Fibroblast of lung (primary cell): ENCODE measurements at regions not wholly inside any gene's neighbourhood (a gene's known extent, or its start where the extent isn't known, plus 50 kb on each side); places are given as distances from the start of the nearest gene placed in this dataset.

Source experiments
- DNase-seq, 2 donors: peaks; one replicate each; pipeline versions ENCODE4 v3.0.0 to v3.0.0-alpha.2; 2010; ENCODE audit warnings: low read depth in 2 of 2
- H2AFZ ChIP-seq: 2 replicates; pipeline ENCODE4 v1.5.1; 2012; ENCODE audit warnings: low read length, control low read depth, inconsistent platforms
- H3K27ac ChIP-seq: 2 replicates; pipeline ENCODE4 v1.5.1; 2011; ENCODE audit warnings: low read length, control low read depth; ENCODE audit not compliant: insufficient read depth
- H3K27me3 ChIP-seq: 2 replicates; pipeline ENCODE4 v1.5.1; 2011; ENCODE audit warnings: mild to moderate bottlenecking, low read length; ENCODE audit not compliant: control insufficient read depth, insufficient read depth
- H3K36me3 ChIP-seq: 2 replicates; pipeline ENCODE4 v1.5.1; 2011; ENCODE audit warnings: low read length; ENCODE audit not compliant: control insufficient read depth, insufficient read depth
- H3K4me1 ChIP-seq: 2 replicates; pipeline ENCODE4 v1.5.1; 2011; ENCODE audit warnings: low read length; ENCODE audit not compliant: control insufficient read depth, insufficient read depth; ENCODE audit errors: extremely low read depth
- H3K4me2 ChIP-seq: 2 replicates; pipeline ENCODE4 v1.5.1; 2011; ENCODE audit warnings: low read length, control low read depth; ENCODE audit not compliant: insufficient read depth; ENCODE audit errors: extremely low read depth
- H3K4me3 ChIP-seq, 4 experiments: fragments of 200-600 bp in 1 of 4; sonication (generic) in 1 of 4; replicated peaks in 1 of 4; 2 replicates each; pipeline ENCODE4 v1.5.1; 2011 to 2016; ENCODE audit warnings: low read length in 4 of 4, low read depth in 3 of 4, mild to moderate bottlenecking in 3 of 4, control low read depth in 2 of 4, inconsistent platforms in 1 of 4, mixed read lengths in 1 of 4; ENCODE audit not compliant: insufficient read depth in 1 of 4; ENCODE audit errors: control extremely low read depth in 1 of 4
- H3K79me2 ChIP-seq: 2 replicates; pipeline ENCODE4 v1.5.1; 2012; ENCODE audit warnings: mild to moderate bottlenecking, low read length, inconsistent platforms; ENCODE audit not compliant: control insufficient read depth, insufficient read depth
- H3K9ac ChIP-seq: 2 replicates; pipeline ENCODE4 v1.5.1; 2011; ENCODE audit warnings: mild to moderate bottlenecking, low read length, control low read depth; ENCODE audit not compliant: insufficient read depth
- H3K9me3 ChIP-seq: 2 replicates; pipeline ENCODE4 v1.5.1; 2012; ENCODE audit warnings: low read depth, low read length; ENCODE audit not compliant: control insufficient read depth, insufficient read depth
- H4K20me1 ChIP-seq: 2 replicates; pipeline ENCODE4 v1.5.1; 2011; ENCODE audit warnings: low read length; ENCODE audit not compliant: control insufficient read depth, insufficient read depth; ENCODE audit errors: extremely low read depth
- CTCF ChIP-seq, 2 donors: IDR thresholded peaks in 1 of 2; conservative IDR thresholded peaks in 1 of 2; 1 replicate in 1 of 2; 2 replicates in 1 of 2; pipeline ENCODE4 v1.5.1; 2011 to 2012; ENCODE audit warnings: low read length in 2 of 2, control low read depth in 1 of 2, inconsistent platforms in 1 of 2, low read depth in 1 of 2, mild to moderate bottlenecking in 1 of 2
- EZH2 ChIP-seq: IDR thresholded peaks from 2 replicates; pipeline ENCODE4 v1.5.1; 2012; ENCODE audit warnings: low read length, control low read depth, mild to moderate bottlenecking; ENCODE audit errors: missing control alignments

- TF ChIP-seq CTCF (conservative IDR thresholded peaks at IDR 0.05 in 1 of 2, IDR thresholded peaks at IDR 0.05 in 1 of 2; ENCODE audit: low read depth in 1 of 2, low read length in 2 of 2): no peak
- no peak for TF ChIP-seq EZH2
- Histone ChIP-seq H3K9me3 (peaks cover 2% of the 10 kb centered on the region), H4K20me1 (no peaks in the 10 kb centered on the region), H3K27ac (no peak overlapping the region), H3K79me2 (no peaks in the 10 kb centered on the region), H3K9ac (no peak overlapping the region), H2AFZ (no peak overlapping the region), H3K27me3 (no peaks in the 10 kb centered on the region), H3K4me2 (no peak overlapping the region), H3K36me3 (no peaks in the 10 kb centered on the region), H3K4me3 (no peak overlapping the region), H3K4me1 (no peaks in the 10 kb centered on the region)
- no peak for DNase-seq
Measured at GRCh38 chr22:48756146-48757111, 1071.2 kb downstream of the BRD1 start.

- Histone ChIP-seq H3K27ac (no peak overlapping the region), H4K20me1 (no peaks in the 10 kb centered on the region), H3K4me2 (no peak overlapping the region), H3K36me3 (no peaks in the 10 kb centered on the region), H3K4me1 (no peaks in the 10 kb centered on the region), H2AFZ (no peak overlapping the region), H3K9me3 (peaks cover 2% of the 10 kb centered on the region), H3K9ac (no peak overlapping the region), H3K79me2 (no peaks in the 10 kb centered on the region), H3K4me3 (no peak overlapping the region), H3K27me3 (no peaks in the 10 kb centered on the region)
- no peak for TF ChIP-seq EZH2
- TF ChIP-seq CTCF (conservative IDR thresholded peaks at IDR 0.05 in 1 of 2, IDR thresholded peaks at IDR 0.05 in 1 of 2; ENCODE audit: low read depth in 1 of 2, low read length in 2 of 2): no peak
- DNase-seq: no peak
Measured at GRCh38 chr22:48755059-48755949, 1072.4 kb downstream of the BRD1 start.

GRCh38 chr22:48754611-48755058 is 1073.0 kb downstream of the BRD1 start:
- H3K36me3 ChIP-seq: no peaks in the 10 kb centered on the region
- H3K9me3 ChIP-seq: peaks cover 2% of the 10 kb centered on the region
- no peak overlapping the region for H2AFZ ChIP-seq
- no peaks in the 10 kb centered on the region for H4K20me1 ChIP-seq
- H3K4me3 ChIP-seq: no peak overlapping the region
- no peak for DNase-seq
- no peaks in the 10 kb centered on the region for H3K27me3 ChIP-seq
- no peak overlapping the region for H3K4me2 ChIP-seq
- H3K9ac ChIP-seq: no peak overlapping the region
- TF ChIP-seq EZH2 (no peak), CTCF (conservative IDR thresholded peaks at IDR 0.05 in 1 of 2, IDR thresholded peaks at IDR 0.05 in 1 of 2; ENCODE audit: low read depth in 1 of 2, low read length in 2 of 2) (no peak)
- H3K79me2 ChIP-seq: no peaks in the 10 kb centered on the region
- H3K4me1 ChIP-seq: no peaks in the 10 kb centered on the region
- no peak overlapping the region for H3K27ac ChIP-seq
